K562 (cell line): ENCODE measurements at regions not wholly inside any gene's neighbourhood (a gene's known extent, or its start where the extent isn't known, plus 50 kb on each side); places are given as distances from the start of the nearest gene placed in this dataset.

Source experiments
- ATAC-seq: fragments of 200-7000 bp; cut with Tn5 transposase; 3 replicates; pipeline ENCODE4 v1.9.1; 2020; ENCODE audit warnings: moderate library complexity
- BruUV-seq: library from RNA; stranded (reverse); fragments of 400-500 nt; replicated peaks from 2 replicates; lab custom pipeline; 2021; lab: Mats Ljungman, UMichigan
- CTCF ChIA-PET: fragments of 300-600 bp; formaldehyde crosslinking; extraction: SDS; loops from one replicate; lab custom pipeline; 2021; ENCODE audit warnings: low intra/inter-chr PET ratio; lab: Yijun Ruan, JAX
- POLR2A ChIA-PET: fragments of 300-600, 350-650 bp; sonication (Branson Sonifier 250); formaldehyde crosslinking; extraction: SDS; loops from one replicate; lab custom pipeline; 2021; ENCODE audit warnings: antibody characterized with exemption, inconsistent platforms; lab: Yijun Ruan, JAX
- DNase-seq, 4 experiments: peaks; one replicate each; pipeline versions ENCODE4 v3.0.0 to v3.0.0-alpha.2; 2011 to 2018; ENCODE audit warnings: low spot score in 3 of 4, mixed read lengths in 3 of 4; ENCODE audit errors: extremely low read depth in 1 of 4
- FAIRE-seq: peaks from 2 replicates; lab custom pipeline; 2011; peaks lifted over from hg19 to GRCh38; lab: Jason Lieb, UNC
- H2AFZ ChIP-seq: 2 replicates; pipeline ENCODE4 v1.6.0; 2011; ENCODE audit warnings: low read depth, low read length, control low read depth, inconsistent platforms
- H3K27ac ChIP-seq: fragments of 200-600 bp; 3 replicates; pipeline ENCODE4 v1.8.0; 2011; ENCODE audit warnings: low read depth, mild to moderate bottlenecking, control low read depth, inconsistent platforms, low read length, moderate library complexity, mixed read lengths; ENCODE audit errors: extremely low read depth
- H3K27me3 ChIP-seq, 2 experiments: fragments of 300-600 bp in 1 of 2; 2 replicates in 1 of 2; 3 replicates in 1 of 2; pipeline versions ENCODE4 v1.6.0 to v1.8.0; 2011; ENCODE audit warnings: inconsistent platforms in 2 of 2, low read length in 2 of 2, mild to moderate bottlenecking in 1 of 2, mixed read lengths in 1 of 2, moderate library complexity in 1 of 2; ENCODE audit not compliant: control insufficient read depth in 2 of 2, insufficient read depth in 2 of 2
- H3K36me3 ChIP-seq: fragments of 300-600 bp; 3 replicates; pipeline ENCODE4 v1.8.0; 2011; ENCODE audit warnings: mild to moderate bottlenecking, low read length, inconsistent platforms; ENCODE audit not compliant: control insufficient read depth, insufficient read depth
- H3K4me1 ChIP-seq, 2 experiments: fragments of 200-600 bp in 1 of 2; replicated peaks in 1 of 2; 2 replicates in 1 of 2; 3 replicates in 1 of 2; pipeline versions ENCODE4 v1.5.1 to v1.8.0; 2011; ENCODE audit warnings: inconsistent platforms in 2 of 2, low read length in 2 of 2, mild to moderate bottlenecking in 1 of 2, mixed read lengths in 1 of 2, moderate library complexity in 1 of 2; ENCODE audit not compliant: control insufficient read depth in 2 of 2, insufficient read depth in 2 of 2
- H3K4me2 ChIP-seq: 2 replicates; pipeline ENCODE4 v1.6.1; 2011; ENCODE audit warnings: low read length, control low read depth, inconsistent platforms, mixed read lengths; ENCODE audit not compliant: insufficient read depth
- H3K4me3 ChIP-seq: fragments of 200-600 bp; sonication (generic), shearing (Covaris generic); 2 replicates; pipeline ENCODE4 v1.5.1; 2016; ENCODE audit warnings: control low read depth, inconsistent platforms
- H3K79me2 ChIP-seq: fragments of 200-600 bp; 3 replicates; pipeline ENCODE4 v1.8.0; 2011; ENCODE audit warnings: low read length, inconsistent platforms; ENCODE audit not compliant: control insufficient read depth, insufficient read depth
- H3K9ac ChIP-seq, 2 experiments: 2 replicates each; pipeline versions ENCODE4 v1.6.0 to v1.6.1; 2011; ENCODE audit warnings: low read depth in 2 of 2, low read length in 2 of 2, control low read depth in 1 of 2, inconsistent platforms in 1 of 2, mild to moderate bottlenecking in 1 of 2, mixed read lengths in 1 of 2; ENCODE audit not compliant: insufficient read depth in 1 of 2
- H3K9me1 ChIP-seq: one replicate; pipeline ENCODE4 v1.6.0; 2011; ENCODE audit warnings: inconsistent platforms, mild to moderate bottlenecking, low read length, moderate library complexity; ENCODE audit not compliant: control insufficient read depth, insufficient read depth
- H3K9me3 ChIP-seq: replicated peaks from 2 replicates; pipeline ENCODE4 v1.5.1; 2011; ENCODE audit warnings: low read depth, low read length, inconsistent platforms; ENCODE audit not compliant: control insufficient read depth, insufficient read depth
- H4K20me1 ChIP-seq: replicated peaks from 2 replicates; pipeline ENCODE4 v1.6.1; 2011; ENCODE audit warnings: low read length, inconsistent platforms, mixed read lengths; ENCODE audit not compliant: control insufficient read depth, insufficient read depth
- BACH1 ChIP-seq: fragments of 200-800 bp; sonication (Bioruptor generic); IDR thresholded peaks from 2 replicates; pipeline ENCODE4 v1.6.1; 2016; ENCODE audit warnings: missing genetic modification characterization, missing compliant biosample characterization
- CAMTA2 ChIP-seq: fragments of 250-450 bp; sonication (Bioruptor Pico); conservative IDR thresholded peaks from 2 replicates; pipeline ENCODE4 v1.5.1; 2022
- CEBPG ChIP-seq, 3 experiments: fragments of 200-800 bp in 1 of 3; sonication (Bioruptor generic) in 1 of 3; sonication (generic) in 1 of 3; formaldehyde crosslinking in 1 of 3; IDR thresholded peaks in 2 of 3; conservative IDR thresholded peaks in 1 of 3; 2 replicates each; pipeline versions ENCODE4 v1.6.1 to v1.8.0; 2016 to 2022; ENCODE audit warnings: missing compliant biosample characterization in 2 of 3, missing genetic modification characterization in 2 of 3, mild to moderate bottlenecking in 1 of 3, missing genetic modification reagents in 1 of 3
- GABPB1 ChIP-seq: sonication (generic); formaldehyde crosslinking; IDR thresholded peaks from 2 replicates; pipeline ENCODE4 v1.8.0; 2022; ENCODE audit warnings: mild to moderate bottlenecking, missing genetic modification reagents
- KLF16 ChIP-seq: IDR thresholded peaks from 2 replicates; pipeline ENCODE4 v1.6.1; 2016; ENCODE audit warnings: antibody characterized with exemption
- NCOA1 ChIP-seq: fragments of 450-650 bp; IDR thresholded peaks from 2 replicates; pipeline ENCODE4 v1.6.1; 2016; ENCODE audit warnings: low read depth
- POLR3G ChIP-seq: IDR thresholded peaks from 2 replicates; pipeline ENCODE4 v1.6.1; 2011; ENCODE audit not compliant: insufficient read length, insufficient replicate concordance; ENCODE audit errors: extremely low read depth
- RUNX1 ChIP-seq: sonication (generic); IDR thresholded peaks from 2 replicates; pipeline ENCODE4 v1.6.1; 2016; ENCODE audit warnings: antibody characterized with exemption, low read depth
- TBP ChIP-seq: optimal IDR thresholded peaks from 2 replicates; pipeline ENCODE3; 2011; ENCODE audit warnings: low read depth, low read length, improper control_type of control experiment
- ZBTB17 ChIP-seq: fragments of 450-650 bp; formaldehyde crosslinking; IDR thresholded peaks from 2 replicates; pipeline ENCODE4 v1.4.0; 2020; ENCODE audit warnings: mild to moderate bottlenecking
- ZFPM2 ChIP-seq: fragments of 250-450 bp; sonication (Bioruptor Pico); IDR thresholded peaks from 2 replicates; pipeline ENCODE4 v1.5.1; 2022; ENCODE audit warnings: mild to moderate bottlenecking
- ZNF12 ChIP-seq: sonication (generic); formaldehyde crosslinking; IDR thresholded peaks from 2 replicates; pipeline ENCODE4 v1.4.0; 2020; ENCODE audit warnings: mild to moderate bottlenecking, missing genetic modification reagents
- WGBS: fragments of 100-300 bp; shearing (Covaris generic); methylation state at CpG from one replicate; pipeline ENCODE4 v1.1.6; 2016; ENCODE audit warnings: low coverage, mixed read lengths; ENCODE audit not compliant: insufficient coverage; ENCODE audit errors: missing lambda C conversion rate; 5-methylcytosine and 5-hydroxymethylcytosine counted together
- in situ Hi-C: fragments of 300-500 bp; cut with MboI; formaldehyde crosslinking; loops from 4 replicates; pipeline ENCODE4 v1.15.0; 2018; ENCODE audit warnings: inconsistent platforms, mixed read lengths
- intact Hi-C: fragments of 100-400 bp; cut with micrococcal nuclease; formaldehyde crosslinking; loops from 2 replicates; pipeline ENCODE4 v1.14.2; 2022
- TF ChIP-seq, protein P1 (sequence below): fragments of 450-650 bp; IDR thresholded peaks from 2 replicates; pipeline ENCODE4 v1.6.1; 2017; ENCODE audit warnings: mild to moderate bottlenecking, moderate library complexity
- TF ChIP-seq, protein P2 (sequence below): fragments of 450-650 bp; formaldehyde crosslinking; IDR thresholded peaks from 2 replicates; pipeline ENCODE4 v1.4.0; 2022; ENCODE audit warnings: missing genetic modification characterization

DNA sequence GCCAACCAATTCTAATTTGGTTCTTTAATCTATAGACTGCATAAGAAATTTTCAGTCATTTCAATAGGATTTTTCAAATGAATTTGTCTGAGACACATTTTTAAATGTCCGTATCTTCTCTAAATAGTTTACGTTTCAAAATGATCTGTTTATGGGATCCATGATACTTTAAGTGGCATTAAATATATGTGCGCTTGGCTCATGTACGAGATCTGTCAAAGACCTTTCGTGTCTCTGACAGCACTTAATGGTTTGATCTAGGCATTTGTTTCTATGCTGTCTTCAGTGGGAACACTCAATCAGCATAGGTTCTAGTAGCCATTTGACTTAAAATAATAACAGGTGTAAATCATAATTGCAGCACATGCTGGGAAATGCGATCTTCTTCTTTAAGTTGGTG lies 731.0 kb downstream of the CENPC start:
- Histone ChIP-seq H3K4me2 (no peak overlapping the region), H3K9ac (no peak overlapping the region), H3K4me3 (no peak overlapping the region), H4K20me1 (no peaks in the 10 kb centered on the region), H2AFZ (no peak overlapping the region), H3K79me2 (no peaks in the 10 kb centered on the region), H3K4me1 (no peaks in the 10 kb centered on the region), H3K9me1 (no peaks in the 10 kb centered on the region), H3K36me3 (no peaks in the 10 kb centered on the region), H3K27ac (no peak overlapping the region), H3K27me3 (no peaks in the 10 kb centered on the region), H3K9me3 (no peaks in the 10 kb centered on the region)
- 2% methylated on average over 6 of the region's 6 CpGs for WGBS
- ATAC-seq (no peak), DNase-seq (no peak), FAIRE-seq (no peak)
- in situ Hi-C loops (no loop called here), intact Hi-C loops (no loop called here)
- no peak for TF ChIP-seq RUNX1
- POLR2A ChIA-PET = no interaction called here
- CTCF ChIA-PET = no interaction called here
- no TSS peak for BruUV-seq

DNA sequence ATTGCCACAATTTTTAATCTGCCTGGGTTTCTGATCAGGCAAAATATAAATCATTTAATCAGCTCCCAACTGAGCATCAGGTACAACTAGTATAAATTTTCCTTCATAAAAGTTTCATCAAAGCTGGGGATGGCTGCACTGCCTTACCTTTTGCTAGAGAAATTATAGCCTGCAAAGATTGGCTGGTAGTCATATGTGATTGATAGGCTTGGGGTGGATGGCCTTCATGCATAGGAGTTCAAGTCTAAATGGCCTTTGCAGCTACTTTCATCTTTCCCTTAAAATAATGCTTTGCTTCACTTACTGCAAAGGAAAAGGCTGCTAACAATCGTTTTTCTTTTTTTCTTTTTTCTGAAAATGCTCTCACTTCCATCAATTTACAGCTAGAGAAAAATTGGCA lies 739.7 kb downstream of the CENPC start:
- H3K9me3 ChIP-seq = no peaks in the 10 kb centered on the region
- DNase-seq (no peak), FAIRE-seq (no peak)
- intact Hi-C loops = no loop called here
- H3K79me2 ChIP-seq = no peaks in the 10 kb centered on the region
- in situ Hi-C loops = no loop called here
- no peaks in the 10 kb centered on the region for H3K9me1 ChIP-seq
- no peak overlapping the region for H3K4me3 ChIP-seq
- no peak overlapping the region for H3K4me2 ChIP-seq
- TF ChIP-seq CEBPG (CRISPR knock-in tag; IDR thresholded peaks at IDR 0.05) = no peak
- no peak for TF ChIP-seq CEBPG (tag; conservative IDR thresholded peaks at IDR 0.05 in 1 of 2, IDR thresholded peaks at IDR 0.05 in 1 of 2)
- TF ChIP-seq NCOA1 = no peak
- TF ChIP-seq, protein P1, sequence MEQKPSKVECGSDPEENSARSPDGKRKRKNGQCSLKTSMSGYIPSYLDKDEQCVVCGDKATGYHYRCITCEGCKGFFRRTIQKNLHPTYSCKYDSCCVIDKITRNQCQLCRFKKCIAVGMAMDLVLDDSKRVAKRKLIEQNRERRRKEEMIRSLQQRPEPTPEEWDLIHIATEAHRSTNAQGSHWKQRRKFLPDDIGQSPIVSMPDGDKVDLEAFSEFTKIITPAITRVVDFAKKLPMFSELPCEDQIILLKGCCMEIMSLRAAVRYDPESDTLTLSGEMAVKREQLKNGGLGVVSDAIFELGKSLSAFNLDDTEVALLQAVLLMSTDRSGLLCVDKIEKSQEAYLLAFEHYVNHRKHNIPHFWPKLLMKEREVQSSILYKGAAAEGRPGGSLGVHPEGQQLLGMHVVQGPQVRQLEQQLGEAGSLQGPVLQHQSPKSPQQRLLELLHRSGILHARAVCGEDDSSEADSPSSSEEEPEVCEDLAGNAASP = no peak
- TF ChIP-seq, protein P2, sequence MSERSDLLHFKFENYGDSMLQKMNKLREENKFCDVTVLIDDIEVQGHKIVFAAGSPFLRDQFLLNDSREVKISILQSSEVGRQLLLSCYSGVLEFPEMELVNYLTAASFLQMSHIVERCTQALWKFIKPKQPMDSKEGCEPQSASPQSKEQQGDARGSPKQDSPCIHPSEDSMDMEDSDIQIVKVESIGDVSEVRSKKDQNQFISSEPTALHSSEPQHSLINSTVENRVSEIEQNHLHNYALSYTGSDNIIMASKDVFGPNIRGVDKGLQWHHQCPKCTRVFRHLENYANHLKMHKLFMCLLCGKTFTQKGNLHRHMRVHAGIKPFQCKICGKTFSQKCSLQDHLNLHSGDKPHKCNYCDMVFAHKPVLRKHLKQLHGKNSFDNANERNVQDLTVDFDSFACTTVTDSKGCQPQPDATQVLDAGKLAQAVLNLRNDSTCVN (CRISPR knock-in tag) = no peak
- no peak for TF ChIP-seq KLF16
- TF ChIP-seq ZNF12 = no peak
- TF ChIP-seq TBP = no peak
- no peak for TF ChIP-seq ZBTB17 (CRISPR knock-in tag)
- no peak for TF ChIP-seq ZFPM2 (CRISPR knock-in tag)
- TF ChIP-seq POLR3G = no peak
- TF ChIP-seq GABPB1 (CRISPR knock-in tag) = no peak
- no peak for TF ChIP-seq CAMTA2 (CRISPR knock-in tag)
- no peak for TF ChIP-seq BACH1 (tag)
- TF ChIP-seq, all 486 proteins: peak for 0
- no peaks in the 10 kb centered on the region for H3K4me1 ChIP-seq
- 0% methylated on average over 1 of the region's 1 CpG for WGBS
- H3K27ac ChIP-seq = no peak overlapping the region
- no peak for ATAC-seq
- no peak overlapping the region for H3K9ac ChIP-seq
- ChIA-PET POLR2A (no interaction called here), CTCF (no interaction called here)
- no TSS peak for BruUV-seq
- H3K36me3 ChIP-seq = no peaks in the 10 kb centered on the region
- no peaks in the 10 kb centered on the region for H4K20me1 ChIP-seq
- no peak overlapping the region for H2AFZ ChIP-seq
- no peaks in the 10 kb centered on the region for H3K27me3 ChIP-seq
